Tibial nerve (tissue), 3 donors: ENCODE measurements at regions not wholly inside any gene's neighbourhood (a gene's known extent, or its start where the extent isn't known, plus 50 kb on each side); places are given as distances from the start of the nearest gene placed in this dataset.

Experiments used
- EP300 ChIP-seq, 2 donors: sonication (generic); formaldehyde crosslinking; IDR thresholded peaks; one replicate each; pipeline ENCODE4 v1.6.1; 2017; ENCODE audit warnings: antibody characterized with exemption in 2 of 2, mild to moderate bottlenecking in 1 of 2
- POLR2A ChIP-seq, 2 donors: fragments of 450-650 bp; IDR thresholded peaks; one replicate each; pipeline ENCODE4 v1.6.1; 2017; ENCODE audit warnings: antibody characterized with exemption in 2 of 2, mild to moderate bottlenecking in 2 of 2, moderate library complexity in 2 of 2

DNA sequence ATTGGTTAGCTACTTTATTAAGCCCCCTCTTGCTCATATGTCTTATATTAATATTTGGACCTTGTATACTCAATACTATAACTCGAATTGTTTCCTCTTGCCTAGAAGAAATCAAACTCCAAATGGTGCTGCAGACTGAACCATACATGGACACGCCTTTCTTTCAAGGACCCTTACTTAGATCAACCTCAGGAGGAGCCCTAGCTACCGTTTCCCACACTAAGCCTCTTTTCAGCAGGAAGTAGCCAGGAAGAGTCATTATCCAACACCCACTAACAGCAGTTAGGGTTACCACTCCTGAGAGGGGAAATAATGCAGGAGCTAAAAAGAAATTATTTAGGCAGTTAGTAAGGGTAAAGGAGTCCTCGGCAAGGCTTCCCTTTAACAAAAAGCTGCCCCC is 243.8 kb upstream of the PUM3 start:
- no peak for TF ChIP-seq POLR2A (IDR thresholded peaks at IDR 0.05)
- no peak for TF ChIP-seq EP300 (IDR thresholded peaks at IDR 0.05)
